GM19351 (cell line): ENCODE measurements at regions not wholly inside any gene's neighbourhood (a gene's known extent, or its start where the extent isn't known, plus 50 kb on each side); places are given as distances from the start of the nearest gene placed in this dataset.

ENCODE experiments used
- ATAC-seq: cut with Tn5 transposase; IDR thresholded peaks from one replicate; pipeline ENCODE4 v1.9.1; 2021; ENCODE audit warnings: mild to moderate bottlenecking, moderate library complexity; ENCODE audit not compliant: unreplicated experiment

DNA sequence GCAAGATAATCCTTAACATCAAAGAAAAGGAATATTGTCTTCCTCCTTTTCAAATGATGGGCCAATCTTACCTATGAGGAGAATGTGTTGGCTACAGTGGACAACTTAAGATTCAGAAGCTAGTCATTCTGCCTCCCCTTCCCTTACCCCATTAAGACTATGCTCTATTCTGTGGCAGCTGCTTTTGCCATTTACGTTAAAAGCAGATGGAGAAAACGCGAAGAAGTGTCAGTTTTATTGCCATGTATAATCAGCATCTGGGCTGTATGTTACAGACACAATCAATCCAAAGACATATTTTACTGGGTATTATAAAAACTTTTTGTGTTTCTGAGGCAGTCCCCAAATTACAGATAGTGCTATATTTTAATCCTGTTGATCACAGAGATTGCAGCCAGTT lies 196.1 kb upstream of the PACRGL start:
- no peak for ATAC-seq

DNA sequence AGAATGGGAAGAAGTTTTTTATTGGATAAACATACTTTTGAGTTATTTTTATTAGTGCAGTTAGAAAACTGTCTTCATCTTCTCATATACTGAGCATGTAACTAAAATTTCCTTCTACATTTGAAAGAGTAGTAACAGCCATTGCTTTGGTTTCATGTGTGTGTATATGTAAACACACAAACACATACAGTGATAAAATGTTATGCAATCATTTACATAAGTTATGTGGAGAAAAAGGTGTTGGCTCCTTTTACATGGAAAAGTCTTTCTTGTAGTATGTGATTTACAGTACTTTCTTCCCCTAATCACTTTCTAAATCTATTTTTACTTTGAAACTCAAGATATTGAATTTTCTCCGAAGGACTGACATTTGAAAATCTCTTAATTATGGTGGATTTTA lies 194.3 kb upstream of the PACRGL start:
- ATAC-seq, result no peak

DNA sequence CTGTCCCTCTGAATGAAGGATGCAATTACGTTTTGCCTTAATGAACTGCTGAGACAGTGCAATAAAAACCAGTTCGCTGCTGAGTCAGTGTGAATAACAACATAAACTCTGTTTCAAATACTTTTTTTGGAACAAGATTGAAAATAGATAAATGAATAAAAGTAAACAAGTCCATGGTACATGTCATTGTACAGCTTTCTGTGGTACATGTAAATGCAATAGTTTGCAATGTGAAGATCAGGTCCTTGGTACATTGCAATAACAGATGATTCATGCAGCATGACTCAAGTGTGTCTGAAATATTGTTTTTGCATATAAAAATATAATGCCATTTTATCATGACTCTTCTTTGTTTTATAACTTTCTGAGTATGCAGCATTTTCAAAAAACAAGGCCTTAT lies 193.4 kb upstream of the PACRGL start:
- no peak for ATAC-seq

DNA sequence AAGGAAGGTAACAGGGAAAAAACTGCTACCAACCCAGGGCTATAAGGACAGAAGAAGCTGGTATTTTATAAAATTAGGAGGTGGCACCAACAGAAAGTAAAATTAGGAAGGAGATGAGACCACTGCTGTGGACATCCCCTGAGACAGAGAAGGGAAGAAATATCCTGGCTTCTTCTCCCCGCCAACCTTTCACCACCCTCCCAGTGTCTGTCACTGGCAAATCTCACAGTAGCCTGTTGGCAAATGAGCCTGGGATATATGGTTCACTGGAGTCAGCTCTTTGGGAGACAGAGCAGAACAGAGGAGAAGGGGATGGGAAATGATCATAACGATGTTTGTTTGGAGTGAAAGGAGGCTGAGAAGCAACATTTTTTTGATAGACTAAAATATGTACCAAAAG lies 190.9 kb upstream of the PACRGL start:
- ATAC-seq, result no peak

DNA sequence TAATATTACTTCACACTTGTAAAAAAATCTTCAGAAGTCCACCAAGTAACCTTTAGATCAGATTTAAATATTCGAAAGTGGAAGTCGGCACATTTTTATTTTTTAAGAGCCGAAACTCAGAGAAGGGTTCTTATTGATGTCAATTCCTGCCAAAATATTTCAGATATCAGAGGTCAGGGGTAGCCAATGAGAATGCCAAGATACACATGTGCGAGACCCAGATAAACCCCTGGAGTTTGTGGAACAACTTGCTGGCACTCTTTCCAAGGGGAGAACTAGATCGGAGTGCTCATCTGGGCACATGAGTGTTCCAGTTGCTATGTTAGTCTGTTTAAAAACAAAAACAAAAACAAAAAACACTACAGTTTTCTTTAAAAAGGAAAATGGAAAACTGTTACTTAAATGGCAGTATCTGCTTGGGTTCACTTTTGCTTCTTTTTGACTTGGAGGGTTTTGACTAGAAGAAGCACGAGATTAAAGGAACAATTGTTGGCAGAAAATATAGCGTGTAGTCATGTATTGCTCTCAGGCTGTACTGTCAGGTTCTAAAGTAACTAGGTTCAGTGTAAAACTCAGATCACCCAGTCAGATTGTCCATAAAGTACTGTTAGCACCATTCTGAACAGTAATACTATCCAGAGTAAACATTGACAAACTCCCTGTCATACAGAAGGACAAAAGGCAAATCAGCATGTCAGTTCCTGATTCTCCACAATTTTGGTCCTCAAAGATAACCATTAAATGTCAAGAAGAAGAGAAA lies 188.0 kb upstream of the PACRGL start:
- no peak for ATAC-seq

DNA sequence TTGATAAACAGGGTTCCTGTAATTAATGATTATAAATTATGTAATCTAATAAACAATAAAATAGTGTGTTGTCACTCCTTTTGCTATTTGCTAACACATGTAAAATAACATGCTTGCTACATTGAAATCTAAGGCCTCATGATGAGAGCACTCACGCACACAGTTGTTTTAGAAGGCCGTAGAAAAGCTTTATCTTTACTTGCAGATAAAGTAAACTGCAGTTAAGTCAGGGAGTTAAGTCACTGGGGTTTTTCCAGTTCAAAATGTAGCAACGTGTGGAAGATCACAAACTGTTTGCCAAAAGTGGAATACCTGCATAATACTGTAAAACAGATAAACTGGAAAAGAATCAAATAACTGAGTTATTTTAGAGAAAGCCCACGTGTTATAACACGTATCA lies 187.3 kb upstream of the PACRGL start:
- no peak for ATAC-seq

DNA sequence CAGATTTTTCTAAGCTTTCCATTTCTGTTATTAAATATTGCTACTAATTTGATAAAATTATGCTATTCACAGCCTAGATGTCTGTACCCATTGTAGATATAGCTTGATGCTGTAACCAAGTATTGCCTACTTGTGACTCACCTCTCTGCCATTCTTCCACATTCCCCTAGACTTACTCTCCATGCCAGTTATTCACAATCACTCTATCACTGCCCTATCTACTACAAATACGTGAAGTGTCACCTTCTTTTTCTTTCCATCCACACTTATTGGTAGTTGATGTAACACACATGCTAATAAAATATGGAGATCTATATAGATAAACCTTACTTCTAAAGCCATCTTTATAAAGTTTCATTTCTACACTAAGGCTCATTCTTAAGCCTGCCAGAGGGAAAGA lies 179.4 kb upstream of the PACRGL start:
- no peak for ATAC-seq

DNA sequence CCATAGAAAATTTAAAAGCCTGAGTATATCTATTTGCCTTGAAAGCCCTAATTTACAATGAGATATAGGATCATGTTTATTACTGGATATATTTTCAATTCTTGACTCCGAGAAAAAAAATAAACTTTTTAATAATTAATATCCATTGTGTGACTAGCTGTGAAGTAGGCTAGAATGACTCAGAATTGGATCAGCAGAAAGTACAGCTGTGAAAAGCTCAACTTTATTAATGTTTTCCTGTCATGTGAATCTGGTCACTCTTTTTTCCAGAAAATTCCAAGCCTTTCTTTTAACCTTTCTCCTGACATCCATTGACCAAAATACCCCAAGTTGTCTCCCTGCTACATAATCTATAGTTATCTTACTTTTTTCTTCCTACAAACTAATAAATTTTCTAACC lies 171.8 kb upstream of the PACRGL start:
- ATAC-seq, result no peak

DNA sequence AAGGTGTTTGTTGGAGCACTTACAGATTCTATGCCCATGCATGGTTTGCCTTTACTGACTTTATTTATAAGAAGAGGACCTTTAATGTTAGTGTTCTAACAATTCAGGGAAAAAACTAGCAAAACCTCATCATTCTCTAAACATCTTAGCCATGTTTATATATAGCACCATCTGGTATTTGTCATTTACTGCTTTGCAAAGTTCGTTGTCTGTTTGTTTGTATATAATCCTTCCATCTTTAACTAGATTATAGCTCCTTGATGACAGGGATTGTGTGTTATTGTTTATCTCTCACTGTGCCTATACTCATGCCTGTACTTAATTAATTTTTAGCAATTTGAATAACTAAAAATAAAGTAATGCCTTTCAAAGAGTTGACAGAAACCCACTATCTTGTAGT lies 170.6 kb upstream of the PACRGL start:
- no peak for ATAC-seq

DNA sequence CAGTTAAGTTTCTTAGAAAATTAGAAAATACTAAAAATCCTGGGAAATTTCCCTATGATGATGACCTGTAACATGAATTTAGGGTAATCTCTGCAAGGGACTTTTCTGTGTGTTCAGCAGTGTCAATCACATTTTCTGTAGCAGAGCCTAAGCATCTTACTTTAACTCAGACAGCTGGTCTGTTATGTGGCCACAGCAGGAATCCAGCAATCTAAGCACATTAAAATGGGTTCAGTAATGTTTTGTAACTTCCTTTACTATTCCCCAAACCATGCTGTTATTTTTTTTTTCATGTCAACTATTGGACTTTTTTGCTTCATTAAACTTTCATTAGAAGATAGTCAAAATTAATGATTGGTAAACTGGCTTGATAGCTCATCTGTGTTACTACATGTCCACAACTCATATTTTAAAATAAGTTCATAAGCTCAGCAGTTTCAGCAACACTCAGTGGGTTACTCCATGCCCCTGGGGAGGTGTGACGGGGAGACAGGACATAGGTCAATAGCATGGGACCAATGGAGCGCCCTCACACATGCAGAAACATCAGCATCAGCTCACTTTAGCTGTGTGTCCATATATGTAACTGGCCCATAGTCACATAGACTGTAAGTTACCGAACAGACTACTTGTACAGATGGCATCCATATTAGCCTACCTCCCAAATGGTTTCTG lies 168.0 kb upstream of the PACRGL start:
- ATAC-seq, result no peak

DNA sequence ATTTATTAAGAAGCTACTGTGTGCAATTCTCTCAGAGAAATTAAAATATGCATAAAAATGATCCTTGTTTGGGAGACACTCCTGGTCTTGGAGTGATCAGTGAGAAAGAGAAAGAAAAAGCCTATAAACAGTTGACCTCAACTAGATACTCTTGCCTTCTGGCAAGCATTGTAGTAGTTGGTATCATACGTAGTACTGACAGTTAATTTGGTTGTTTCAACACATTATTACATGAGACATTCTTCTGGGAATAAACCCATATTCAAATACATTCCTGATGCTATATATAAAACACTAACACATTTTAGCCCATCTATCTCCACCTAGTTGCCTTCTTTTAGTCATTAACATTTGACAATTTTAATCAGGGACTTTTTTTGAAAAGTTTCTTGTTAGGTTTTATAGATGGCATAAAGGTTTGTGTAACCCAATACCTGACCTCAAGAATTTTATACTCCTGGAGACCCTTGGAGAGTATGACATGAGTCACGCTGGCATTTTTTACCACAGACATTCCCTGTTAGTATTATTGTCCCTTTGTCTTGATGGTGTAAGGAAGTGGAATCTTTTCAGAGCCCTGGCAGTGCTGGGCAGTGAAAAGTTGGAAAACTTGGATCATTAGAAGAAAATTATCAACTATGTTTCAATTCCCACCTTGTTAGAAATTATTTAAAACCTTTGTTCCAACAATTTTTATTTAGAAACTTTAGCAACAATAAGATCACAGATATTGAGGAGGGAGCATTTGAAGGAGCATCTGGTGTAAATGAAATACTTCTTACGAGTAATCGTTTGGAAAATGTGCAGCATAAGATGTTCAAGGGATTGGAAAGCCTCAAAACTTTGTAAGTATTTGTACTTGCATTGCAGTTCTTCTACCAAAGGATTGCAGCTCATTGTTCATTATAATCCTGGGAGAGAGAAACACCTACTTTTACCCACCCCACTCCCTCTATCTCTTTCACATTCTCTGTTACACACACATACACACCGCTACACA lies 167.1 kb upstream of the PACRGL start:
- no peak for ATAC-seq

DNA sequence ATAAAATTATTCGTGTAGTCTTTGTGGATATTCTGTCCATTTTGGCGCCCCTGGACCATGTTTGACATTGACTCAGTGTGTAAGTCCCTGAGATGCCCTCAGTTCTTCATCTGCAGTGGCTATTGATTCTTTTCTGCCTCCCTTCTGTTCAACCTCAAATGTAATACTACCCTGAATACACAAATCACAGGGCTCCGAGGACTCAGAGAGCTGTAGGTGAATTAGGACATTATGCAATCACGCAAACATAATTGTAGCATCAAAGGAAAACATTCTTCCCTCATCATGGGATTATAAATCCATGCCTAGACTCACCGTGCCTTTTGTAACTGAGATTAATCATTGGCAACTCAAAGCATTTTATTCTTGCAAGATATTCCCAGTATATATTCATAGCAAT lies 161.4 kb upstream of the PACRGL start:
- no peak for ATAC-seq

DNA sequence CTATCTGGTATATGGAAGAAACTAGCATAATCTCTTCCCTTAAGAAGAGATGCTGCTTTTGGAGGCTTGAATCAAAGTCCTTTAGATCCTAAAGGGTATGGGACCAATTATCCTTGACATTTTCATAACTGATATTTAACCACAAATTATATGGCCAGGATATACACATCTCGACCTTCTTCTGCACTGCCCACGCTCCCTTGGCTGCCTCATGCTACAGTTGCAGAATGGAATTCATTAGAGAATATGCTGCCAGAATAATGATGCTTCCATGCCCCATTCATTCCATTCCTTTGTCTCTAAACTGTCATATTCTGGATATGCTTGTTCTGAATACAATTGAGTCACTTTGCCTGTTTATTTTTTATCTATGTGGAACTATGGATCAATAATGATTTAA lies 157.1 kb upstream of the PACRGL start:
- ATAC-seq, result no peak

DNA sequence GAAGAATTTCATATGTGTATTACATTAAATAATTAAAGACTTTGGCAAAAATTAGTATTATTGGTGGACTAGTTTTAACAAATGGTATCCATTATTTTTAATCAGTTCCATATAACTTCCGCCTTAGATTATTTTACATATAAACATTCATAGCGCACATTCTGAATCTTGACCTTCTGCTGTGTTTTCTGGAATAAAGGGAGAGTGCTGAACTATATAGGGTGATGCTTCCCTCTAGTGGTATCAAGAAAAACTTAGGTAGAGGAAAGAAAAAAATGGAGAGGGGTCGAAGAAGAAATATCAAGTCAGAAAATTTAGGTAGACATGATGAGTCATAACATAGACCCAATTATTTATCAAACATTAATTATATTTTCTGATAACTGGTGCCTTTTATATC lies 155.6 kb upstream of the PACRGL start:
- peak; percentile 68 for ATAC-seq

DNA sequence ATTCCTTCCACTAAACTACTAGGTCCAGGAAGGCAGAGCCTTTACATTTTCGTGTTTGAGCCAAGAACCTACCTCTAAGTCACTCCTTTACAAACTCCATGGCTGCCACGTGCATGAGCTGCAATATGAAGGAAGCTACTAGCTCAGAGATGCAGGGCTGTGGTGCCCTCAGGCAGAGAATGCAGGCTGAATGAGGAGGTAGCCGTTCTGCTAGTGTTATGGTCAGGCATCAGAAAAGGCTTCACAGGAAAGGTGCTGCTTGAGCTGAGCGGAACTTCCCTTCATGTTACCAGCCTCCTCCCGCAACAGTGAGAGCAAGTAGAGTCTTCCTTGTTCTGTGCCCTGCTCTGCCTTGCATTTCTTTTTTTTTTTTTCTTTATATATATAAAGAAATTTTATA lies 148.3 kb upstream of the PACRGL start:
- ATAC-seq, result no peak

DNA sequence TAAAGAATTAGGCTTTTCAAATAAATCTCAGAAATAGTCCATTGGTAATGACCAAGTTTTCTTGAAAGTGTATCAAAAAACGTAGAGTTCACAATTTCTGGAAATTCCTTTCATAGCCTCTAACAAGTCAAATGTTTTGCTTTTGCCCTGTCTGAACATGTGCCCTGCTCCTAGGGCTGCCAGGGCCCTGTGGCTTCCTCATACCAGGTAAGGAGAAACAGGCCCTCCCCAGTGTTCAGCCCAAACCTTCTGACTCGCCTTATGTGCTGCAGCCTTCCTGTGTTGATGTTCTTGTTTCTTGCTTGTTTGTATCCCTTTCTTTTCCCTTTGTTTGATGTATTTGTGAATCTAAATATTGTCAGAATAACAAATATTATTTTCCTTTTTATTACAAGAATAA lies 146.1 kb upstream of the PACRGL start:
- no peak for ATAC-seq

DNA sequence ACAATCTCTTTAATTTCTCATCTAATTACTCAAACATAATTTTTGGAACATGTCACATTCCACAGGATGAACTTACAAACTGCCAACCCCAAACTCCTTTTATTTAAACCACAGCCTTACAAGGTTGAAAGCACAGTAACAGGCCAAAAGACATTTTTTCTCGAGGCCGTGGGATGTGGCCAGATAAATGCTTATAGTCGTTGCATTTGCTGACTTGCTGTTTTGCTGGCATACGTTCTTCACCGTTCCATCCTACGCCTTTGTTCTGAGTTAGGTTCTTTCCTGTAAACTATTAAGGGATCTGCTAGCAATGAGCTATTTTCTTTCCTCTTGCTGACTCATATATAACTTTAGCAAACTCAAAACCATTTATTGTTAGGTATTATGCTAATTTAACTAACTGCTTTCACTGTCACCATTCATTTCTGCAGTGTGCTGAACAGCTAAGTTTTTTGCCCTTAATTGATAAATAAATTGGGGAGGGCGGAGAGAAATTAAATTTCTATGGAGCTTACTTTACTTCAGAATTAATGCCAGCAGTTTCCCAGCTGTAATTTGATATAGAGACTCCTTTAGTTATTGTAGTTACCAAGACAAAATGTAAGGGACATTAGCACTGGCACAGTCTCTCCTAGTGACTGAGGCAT lies 135.1 kb upstream of the PACRGL start:
- no peak for ATAC-seq

DNA sequence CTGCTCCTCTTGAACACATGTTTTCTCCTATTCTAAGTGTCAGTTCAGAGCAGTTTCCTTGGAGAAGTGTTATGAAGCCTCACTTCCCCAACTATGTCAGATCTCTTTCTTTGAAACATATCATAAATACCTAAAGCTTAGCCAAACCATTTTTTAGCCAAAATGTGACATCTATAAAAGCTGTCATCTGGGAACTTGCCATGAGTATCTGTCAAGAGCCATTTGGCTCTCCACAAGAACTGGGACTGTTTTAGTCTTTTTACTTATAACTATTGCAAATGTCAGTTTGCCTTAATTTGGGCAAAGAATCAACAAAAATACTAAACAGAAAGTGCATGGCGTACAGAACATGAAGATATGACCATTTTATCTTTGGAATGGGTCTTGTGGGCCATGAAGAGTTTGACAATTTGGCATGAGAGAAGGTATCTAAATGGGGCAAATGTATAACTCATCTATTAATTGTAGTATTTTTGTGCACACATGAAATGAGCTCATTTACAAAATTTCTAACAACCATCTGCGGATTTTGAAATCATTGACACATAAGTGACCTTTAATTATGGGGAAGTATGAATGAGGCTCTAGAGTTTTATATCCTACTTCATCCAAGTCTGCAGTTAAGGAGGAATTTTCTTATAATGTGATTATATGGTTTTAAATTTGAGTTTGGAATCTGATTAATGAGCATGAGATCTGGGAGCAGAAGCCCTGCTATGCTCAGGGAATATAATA lies 129.1 kb upstream of the PACRGL start:
- no peak for ATAC-seq

DNA sequence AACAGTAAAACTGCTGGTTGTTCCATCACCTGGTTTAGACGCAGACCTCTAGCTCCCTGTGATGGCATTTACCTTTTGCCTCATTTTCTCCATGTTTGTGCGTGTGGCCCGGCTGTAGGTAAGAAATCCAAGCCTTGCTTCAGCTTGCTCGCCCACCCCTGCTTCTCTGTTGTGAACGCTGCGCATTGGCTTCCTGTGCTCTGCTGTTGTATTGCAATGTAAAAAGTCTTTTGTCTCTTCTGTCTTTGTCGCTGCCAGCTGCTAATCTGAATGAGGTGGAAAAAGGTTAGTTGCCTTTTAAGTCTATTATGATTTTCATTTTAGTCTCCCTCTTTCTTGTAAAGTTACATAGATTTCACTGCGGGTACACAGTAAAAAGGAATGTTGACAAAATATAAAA lies 127.3 kb upstream of the PACRGL start:
- no peak for ATAC-seq

DNA sequence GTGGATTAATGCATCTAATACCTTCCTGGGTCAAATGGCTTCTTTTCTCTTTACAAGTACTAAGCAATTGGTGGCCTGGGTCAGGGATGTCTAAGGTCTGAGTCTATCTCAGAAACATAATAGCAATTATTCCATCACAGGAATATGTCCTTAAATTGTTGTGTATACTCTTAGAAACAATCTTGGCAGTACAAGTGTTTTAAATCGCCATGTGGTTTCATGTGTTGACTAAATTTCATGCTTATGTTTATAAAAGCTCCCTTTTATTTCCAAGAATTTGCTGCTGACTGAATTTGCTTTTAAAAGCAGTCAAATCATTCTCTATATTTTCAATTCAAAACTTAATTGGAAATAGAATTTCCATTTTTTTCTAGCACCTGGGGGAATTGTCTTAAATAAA lies 125.3 kb upstream of the PACRGL start:
- ATAC-seq, result no peak
